ENCODE measurements at regions not wholly inside any gene's neighbourhood (a gene's known extent, or its start where the extent isn't known, plus 50 kb on each side); places are given as distances from the start of the nearest gene placed in this dataset.

DNA sequence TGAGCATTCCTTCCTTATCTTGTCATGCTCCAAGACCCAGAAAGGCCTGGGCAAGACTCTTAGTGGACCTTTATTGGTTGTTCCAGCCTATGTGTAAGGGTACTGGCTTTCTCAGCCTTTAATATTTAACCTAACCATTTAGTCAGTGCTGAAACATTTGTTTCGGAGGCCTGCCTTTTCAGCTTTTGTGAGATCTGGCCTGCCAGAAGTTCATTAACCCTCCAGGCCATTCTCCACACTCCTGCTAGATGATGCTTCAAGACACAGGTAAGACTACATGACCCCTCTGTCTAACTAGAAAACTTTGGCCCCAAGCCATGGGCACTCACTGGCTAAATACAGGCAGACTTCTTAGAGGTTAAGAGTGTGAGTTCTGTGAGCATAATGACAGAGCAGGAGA, 138.4 kb upstream of the ZP4 start:
- no peak overlapping the region for H3K4me3 Mint-ChIP-seq
- no peak overlapping the region for H2AFZ ChIP-seq (ENCODE audit: low read length)
- H3K23me2 ChIP-seq (ENCODE audit: insufficient read length, low read depth, low read length, poor library complexity, severe bottlenecking), result no peaks in the 10 kb centered on the region
- TF ChIP-seq, protein P1, sequence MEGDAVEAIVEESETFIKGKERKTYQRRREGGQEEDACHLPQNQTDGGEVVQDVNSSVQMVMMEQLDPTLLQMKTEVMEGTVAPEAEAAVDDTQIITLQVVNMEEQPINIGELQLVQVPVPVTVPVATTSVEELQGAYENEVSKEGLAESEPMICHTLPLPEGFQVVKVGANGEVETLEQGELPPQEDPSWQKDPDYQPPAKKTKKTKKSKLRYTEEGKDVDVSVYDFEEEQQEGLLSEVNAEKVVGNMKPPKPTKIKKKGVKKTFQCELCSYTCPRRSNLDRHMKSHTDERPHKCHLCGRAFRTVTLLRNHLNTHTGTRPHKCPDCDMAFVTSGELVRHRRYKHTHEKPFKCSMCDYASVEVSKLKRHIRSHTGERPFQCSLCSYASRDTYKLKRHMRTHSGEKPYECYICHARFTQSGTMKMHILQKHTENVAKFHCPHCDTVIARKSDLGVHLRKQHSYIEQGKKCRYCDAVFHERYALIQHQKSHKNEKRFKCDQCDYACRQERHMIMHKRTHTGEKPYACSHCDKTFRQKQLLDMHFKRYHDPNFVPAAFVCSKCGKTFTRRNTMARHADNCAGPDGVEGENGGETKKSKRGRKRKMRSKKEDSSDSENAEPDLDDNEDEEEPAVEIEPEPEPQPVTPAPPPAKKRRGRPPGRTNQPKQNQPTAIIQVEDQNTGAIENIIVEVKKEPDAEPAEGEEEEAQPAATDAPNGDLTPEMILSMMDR (conservative IDR thresholded peaks at IDR 0.05), result no peak
- H3K23ac ChIP-seq (ENCODE audit: insufficient read length, low read depth, low read length), result no peak overlapping the region
- H3K27ac Mint-ChIP-seq, result peak overlapping the region in 1 of 3 experiments; percentile 56; a peak in 1 of 7 replicates
- H2BK120ac ChIP-seq (ENCODE audit: low read depth, low read length, poor library complexity, severe bottlenecking), result no peak overlapping the region
- H4K5ac ChIP-seq (ENCODE audit: insufficient read length, low read depth, low read length), result no peak overlapping the region
- no peak for DNase-seq
- H3K4me1 ChIP-seq (ENCODE audit: insufficient read depth, low read length), result peaks cover 6% of the 10 kb centered on the region; the same call in 1 of the 2 replicates
- no peak overlapping the region for H3K4ac ChIP-seq (ENCODE audit: low read depth, low read length)
- H3K27me3 Mint-ChIP-seq (ENCODE audit: low read depth), result no peaks in the 10 kb centered on the region
- H2BK12ac ChIP-seq (ENCODE audit: insufficient read length, low read depth, low read length), result no peak overlapping the region
- no peak overlapping the region for H3K14ac ChIP-seq (ENCODE audit: insufficient read depth, low read length)
- H2AK5ac ChIP-seq (ENCODE audit: insufficient read length, low read length), result no peak overlapping the region
- peaks cover 0 to 14% (median 2%) of the 10 kb centered on the region in 3 experiments; a peak in 4 of 7 replicates for H3K36me3 Mint-ChIP-seq (ENCODE audit: insufficient read depth in 1 of 3, low read depth in 3 of 3)
- H3K79me1 ChIP-seq (ENCODE audit: insufficient read depth, low read depth, low read length, poor library complexity, severe bottlenecking), result no peaks in the 10 kb centered on the region
- no peaks in the 10 kb centered on the region for H3K79me2 ChIP-seq (ENCODE audit: insufficient read depth, low read length)
- no peaks in the 10 kb centered on the region for H3K27me3 ChIP-seq (ENCODE audit: insufficient read depth, low read length)
- H3K9me3 ChIP-seq (ENCODE audit: control insufficient read depth, low read depth, low read length), result no peaks in the 10 kb centered on the region
- no peak overlapping the region for H3K9ac ChIP-seq (ENCODE audit: extremely low read depth, insufficient read length, low read length)
- peaks cover 6 to 13% of the 10 kb centered on the region in 2 experiments for H3K9me3 Mint-ChIP-seq
- no peak overlapping the region for H2BK5ac ChIP-seq (ENCODE audit: insufficient read length, low read length)
- no peaks in the 10 kb centered on the region for H4K20me1 ChIP-seq (ENCODE audit: control insufficient read depth, insufficient read depth, insufficient read length)
- H3T11ph ChIP-seq (ENCODE audit: low read length), result no peak overlapping the region
- no peak overlapping the region for H3K4me2 ChIP-seq (ENCODE audit: insufficient read depth, insufficient read length, low read length)
- H2BK15ac ChIP-seq (ENCODE audit: low read depth, low read length), result no peak overlapping the region
- H3K56ac ChIP-seq (ENCODE audit: insufficient read length, low read depth, low read length), result no peak overlapping the region
- no CpG with 5 or more reads among the region's 1 CpG for WGBS (ENCODE audit: extremely low coverage, insufficient read length, low lambda C conversion rate)
- no peak overlapping the region for H3K27ac ChIP-seq (ENCODE audit: insufficient read length, low read depth, low read length)
- no peak overlapping the region for H2BK20ac ChIP-seq (ENCODE audit: low read depth, low read length, poor library complexity, severe bottlenecking)
- no peak overlapping the region for H4K8ac ChIP-seq (replicated peaks; ENCODE audit: insufficient read length, low read depth, low read length)
- H3K4me1 Mint-ChIP-seq, result peaks cover 23 to 28% of the 10 kb centered on the region in 2 experiments
- H4K91ac ChIP-seq (ENCODE audit: insufficient read length, low read depth, low read length), result no peak overlapping the region
- H3K18ac ChIP-seq (ENCODE audit: insufficient read length, low read depth, low read length), result no peak overlapping the region
